GM18520 (cell line): ENCODE measurements at regions not wholly inside any gene's neighbourhood (a gene's known extent, or its start where the extent isn't known, plus 50 kb on each side); places are given as distances from the start of the nearest gene placed in this dataset.

Experiments used
- ATAC-seq: cut with Tn5 transposase; IDR thresholded peaks from one replicate; pipeline ENCODE4 v1.9.1; 2021; ENCODE audit not compliant: unreplicated experiment

DNA sequence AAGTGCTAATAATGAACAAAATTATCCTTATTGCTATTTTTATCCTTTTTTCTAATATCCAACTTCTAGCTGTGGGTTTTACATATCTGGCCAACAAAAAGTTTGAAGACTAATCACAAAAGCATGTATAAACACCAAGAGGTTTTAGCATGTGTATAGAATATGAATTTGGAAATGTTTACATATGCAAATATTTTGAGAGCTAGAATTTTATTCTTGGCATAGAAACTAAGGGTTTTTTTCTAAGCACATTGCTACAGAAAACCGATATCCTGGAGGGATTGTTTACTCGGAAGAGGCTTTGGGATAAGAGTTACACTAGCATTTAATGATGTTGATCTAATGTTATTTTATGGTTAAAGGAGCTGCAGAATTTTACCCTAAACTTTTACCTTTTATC is 392.1 kb downstream of the EFNB2 start:
- no peak for ATAC-seq

DNA sequence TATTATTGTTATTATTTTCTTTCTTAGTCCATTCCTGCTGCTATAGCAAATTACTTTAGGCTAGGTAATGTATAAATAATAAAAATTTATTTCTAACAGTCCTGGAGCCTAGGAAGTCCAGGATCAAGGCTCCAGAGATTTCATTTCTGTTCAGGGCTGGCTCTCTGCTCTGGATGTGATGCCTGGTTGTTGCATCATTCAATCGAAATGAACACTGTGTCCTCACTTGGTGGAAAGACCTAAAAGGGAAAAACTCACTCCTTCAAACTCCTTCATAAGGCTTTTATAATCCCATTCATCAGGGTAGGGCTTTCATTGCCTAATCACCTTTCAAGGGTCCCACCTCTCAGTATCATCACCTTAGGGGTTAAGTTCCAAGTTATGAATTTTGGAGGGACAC is 395.0 kb downstream of the EFNB2 start:
- no peak for ATAC-seq

DNA sequence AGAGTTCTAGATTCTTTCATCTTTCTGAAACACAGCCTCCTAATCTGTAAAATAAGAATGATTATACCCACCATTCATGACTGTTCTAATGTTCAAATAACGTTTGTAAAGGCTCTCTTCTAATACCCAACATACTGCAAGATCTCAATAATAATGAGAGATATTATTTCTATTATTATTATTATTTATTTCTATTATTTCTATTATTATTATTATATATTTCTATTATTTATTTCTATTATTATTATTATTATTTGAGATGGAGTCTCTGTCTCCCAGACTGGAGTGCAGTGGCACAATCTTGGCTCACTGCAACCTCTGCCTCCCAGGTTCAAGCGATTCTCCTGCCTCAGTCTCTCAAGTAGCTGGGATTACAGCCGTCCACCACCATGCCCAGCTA is 395.5 kb downstream of the EFNB2 start:
- no peak for ATAC-seq

DNA sequence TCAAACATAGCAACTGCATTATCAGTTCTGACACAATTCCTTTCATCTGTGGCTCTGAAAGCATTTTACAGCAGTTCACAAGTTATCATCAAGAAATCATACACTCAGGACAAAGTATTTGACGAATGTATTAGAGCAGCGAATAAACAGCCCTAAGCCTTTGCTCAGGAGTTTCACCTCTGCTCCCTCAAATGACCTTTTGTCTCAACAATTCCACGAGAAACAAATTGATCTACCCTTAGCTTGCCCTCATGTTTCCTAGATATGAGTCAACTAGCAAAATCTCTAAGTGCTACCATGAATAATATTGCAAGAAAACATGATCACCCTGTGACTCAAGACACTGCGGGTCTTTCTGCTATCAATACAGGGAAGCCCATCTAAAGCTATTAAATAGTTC is 396.1 kb downstream of the EFNB2 start:
- no peak for ATAC-seq

DNA sequence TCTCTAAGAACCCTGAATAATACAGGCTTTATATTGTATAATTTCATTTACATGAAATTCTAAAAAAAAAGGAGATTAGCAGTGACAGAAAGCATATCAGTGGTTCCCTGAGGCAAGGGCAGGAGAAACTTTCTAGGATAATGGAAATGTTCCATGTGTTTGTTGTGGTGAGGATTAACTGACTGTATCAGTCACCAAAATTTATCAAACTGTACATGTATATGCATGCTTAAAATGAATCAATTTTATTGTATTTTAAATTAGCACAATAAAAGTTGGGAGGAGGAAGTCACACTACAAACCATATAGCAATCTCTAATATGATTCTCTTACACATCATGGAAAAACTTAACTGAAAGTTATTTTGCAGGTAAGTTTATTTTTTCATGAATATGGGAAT is 396.8 kb downstream of the EFNB2 start:
- no peak for ATAC-seq

DNA sequence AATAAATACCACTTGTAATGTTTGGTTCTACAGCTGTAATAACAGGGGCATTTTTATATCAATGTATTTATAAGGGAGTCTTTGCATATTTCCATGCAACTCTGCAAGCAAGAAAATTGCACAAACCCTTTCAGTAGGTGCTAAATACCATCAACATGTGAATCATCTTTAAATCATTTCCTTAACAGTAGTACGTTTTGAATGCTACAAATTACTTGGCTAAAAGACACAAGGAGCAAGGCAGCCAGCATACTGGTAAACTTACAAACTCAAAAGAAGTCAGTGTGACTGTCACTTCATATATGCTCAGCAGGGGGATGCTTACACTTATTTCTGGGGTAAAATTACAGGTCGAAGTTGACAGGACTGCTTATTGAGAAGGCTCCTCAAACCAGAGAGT is 402.4 kb downstream of the EFNB2 start:
- no peak for ATAC-seq

DNA sequence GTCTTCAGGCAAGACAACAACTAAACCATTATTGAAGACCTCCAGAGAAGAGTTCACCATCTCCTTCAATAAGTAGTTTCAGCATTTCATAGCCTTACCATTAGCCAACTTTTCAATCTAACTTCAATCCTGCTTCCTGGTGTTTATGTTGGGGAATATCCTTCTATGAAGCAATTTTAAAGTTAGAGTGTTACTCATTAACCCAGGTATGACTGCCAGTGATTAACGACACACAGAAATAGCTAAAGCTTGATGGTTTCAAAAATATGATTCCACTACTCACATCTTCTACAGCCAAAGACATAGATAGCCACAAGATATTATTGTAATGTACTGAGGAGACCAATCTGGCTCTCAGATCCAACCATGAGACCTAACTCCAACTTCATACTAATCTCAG is 403.2 kb downstream of the EFNB2 start:
- no peak for ATAC-seq

DNA sequence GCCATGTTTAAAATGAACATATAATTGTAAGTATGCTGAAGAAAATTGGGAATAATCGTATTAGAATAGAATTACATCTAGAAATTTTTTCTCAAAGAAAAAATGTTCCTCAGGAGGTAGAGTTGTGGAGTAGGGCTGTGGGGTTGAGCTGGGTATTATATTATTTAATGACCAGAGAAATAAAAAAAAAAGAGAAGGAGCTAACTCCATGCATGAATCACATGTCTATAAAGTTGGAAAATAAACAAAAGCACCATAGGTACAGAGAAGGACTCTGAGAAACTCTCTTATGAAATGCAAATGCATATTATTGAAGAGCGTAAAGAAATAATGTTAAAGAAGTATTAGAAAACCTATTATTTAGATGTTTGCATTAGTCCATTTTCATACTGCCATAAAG is 405.5 kb downstream of the EFNB2 start:
- ATAC-seq: no peak

DNA sequence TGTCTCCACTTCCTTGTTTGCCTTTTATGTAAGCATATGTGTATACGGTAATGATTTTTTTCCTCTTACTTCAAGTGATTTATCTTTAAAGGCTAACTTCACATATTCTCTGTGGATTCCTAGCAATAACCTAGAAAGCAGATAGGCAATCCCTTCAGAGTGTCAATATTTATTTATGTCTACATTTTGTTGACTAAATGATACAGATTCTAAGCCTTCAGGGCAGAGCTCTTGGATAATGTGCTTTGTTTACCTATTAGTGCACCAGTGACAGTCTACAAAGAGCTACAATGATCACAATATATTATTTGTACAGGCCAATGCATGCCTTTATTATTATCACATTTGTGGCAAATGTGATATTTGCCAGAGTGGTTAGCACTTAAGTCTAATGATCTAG is 406.2 kb downstream of the EFNB2 start:
- no peak for ATAC-seq

DNA sequence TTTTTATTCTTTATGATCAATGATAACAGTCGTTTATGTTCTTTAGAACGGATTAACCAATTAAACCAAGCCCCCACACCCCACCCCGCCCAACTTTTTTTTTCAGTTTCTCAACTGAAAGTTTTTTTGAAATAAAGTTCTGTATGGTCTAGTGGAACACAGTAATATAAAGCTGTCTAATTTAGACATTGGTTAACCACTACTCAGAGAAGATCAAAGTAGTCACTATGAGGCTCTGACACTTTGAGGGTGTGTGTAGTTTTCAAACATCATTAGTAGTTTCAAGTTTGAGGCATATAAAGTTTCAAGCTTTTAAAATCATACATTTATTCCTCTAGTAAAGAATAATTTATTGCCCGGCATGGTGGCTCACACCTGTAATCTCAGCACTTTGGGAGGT is 413.2 kb downstream of the EFNB2 start:
- ATAC-seq: no peak

DNA sequence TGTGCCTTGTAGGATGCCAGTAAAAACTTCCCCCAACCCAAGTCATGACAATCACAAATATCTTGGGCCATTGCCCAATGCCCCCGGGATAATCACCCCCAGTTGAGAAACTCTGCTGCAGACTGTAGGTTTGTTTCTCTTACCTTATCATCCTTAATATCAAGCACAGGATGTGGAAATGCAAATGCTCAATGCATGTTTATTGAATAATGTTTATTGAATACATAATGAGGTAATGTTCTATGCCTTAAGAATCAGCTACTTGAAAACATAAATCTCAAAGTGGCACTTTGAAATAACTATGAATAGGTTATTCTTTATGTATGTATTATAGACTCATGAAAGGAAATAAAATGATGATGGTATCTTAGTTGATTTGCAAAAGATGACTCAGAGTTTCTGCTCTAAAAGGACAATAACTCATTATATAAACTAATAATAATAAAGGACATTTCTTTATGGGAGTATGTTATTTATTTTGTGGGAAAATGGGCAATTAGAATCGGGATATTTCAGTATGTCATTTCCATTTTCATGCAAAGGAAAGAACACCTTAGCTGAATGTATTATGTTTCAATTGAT is 414.2 kb downstream of the EFNB2 start:
- no peak for ATAC-seq

DNA sequence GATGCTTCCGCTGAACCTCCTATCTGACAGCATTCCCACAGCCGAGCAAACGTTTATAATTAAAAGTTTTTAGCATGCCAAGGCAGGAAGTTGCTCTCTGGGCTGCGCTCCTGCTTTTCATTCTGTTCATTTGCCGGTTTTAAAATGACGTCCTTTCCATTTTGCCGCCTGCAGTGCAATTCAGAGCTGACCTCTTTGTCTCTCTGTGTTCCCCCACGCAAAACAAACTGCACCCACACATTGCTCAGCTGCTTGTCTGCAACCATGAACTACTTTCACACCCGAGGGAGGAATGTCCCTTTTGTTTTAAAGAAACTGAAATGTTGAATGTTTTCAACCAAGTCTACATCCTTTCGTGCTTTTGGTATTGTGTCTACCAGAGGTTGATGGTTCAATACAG is 416.5 kb downstream of the EFNB2 start:
- no peak for ATAC-seq

DNA sequence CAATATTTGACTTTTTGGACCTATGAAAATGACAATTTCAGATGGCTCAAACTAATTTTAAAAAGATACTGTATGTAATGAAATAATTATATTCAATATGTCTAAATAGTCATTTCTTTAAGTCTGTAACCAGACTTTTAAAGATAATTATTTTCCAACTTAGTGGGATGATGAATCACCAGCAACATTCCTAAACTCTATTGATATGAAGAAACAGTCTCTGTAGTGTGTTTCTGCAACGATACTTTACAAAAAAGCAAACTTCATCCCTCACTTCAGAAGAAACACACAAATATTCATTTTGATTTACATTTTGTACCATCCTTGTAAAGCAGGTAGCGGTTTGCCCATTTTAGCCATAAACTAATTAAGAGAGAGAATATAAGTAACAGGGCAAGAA is 417.4 kb downstream of the EFNB2 start:
- ATAC-seq: no peak

DNA sequence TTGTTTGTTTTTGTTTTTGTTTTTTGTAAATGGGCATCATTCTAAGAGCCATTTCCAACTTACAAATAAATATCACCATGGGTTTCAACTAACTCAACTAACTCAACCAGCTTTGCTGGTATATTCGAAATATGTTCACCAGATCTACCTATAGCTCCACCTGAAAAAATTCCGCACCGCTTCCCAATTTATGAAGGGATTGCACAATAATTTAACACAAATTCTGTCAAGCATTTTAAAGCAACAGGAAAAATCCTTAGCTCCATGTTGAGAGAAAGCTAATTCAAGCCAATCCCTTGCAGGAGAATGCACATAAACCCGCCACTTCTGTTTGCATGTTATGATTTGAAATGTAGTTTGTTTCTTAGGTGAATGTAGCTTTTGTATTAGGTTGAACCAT is 417.8 kb downstream of the EFNB2 start:
- no peak for ATAC-seq

DNA sequence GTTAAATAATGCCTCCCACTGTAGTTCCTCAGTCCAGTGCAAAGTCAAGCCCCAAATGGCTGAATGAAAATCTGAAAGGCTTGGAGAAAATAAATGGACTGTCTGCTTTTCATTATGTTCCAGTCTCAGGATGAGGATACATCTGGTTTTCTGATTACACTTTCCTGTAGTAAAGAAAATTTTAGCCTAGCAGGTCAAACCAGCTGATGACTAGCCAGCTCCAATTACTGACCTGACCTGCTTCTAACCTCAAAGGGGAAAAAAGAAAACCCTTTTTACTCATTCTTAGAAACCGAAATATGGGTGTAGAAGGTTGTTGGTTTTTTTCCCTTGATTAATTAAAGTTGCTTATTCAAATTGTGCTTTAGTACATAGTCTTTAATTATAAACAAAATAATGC is 418.4 kb downstream of the EFNB2 start:
- no peak for ATAC-seq

DNA sequence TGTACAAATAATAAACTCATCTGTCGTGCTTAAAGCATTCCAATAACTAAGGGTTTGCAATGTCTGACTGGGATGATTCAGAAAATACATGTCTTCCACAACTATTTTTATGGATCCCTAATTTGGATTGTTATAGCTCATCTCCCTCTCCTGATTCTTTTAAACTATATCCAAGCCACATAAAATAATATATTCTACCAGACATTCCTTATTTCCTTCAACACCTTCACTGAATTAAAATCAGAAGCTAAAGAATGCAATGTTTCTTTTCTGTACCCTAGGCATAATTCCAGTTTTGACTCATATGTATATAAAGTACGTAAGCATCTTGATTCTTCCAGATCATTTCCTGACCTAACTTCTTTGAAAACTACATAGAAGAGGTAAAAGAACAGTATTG is 420.4 kb downstream of the EFNB2 start:
- ATAC-seq: no peak

DNA sequence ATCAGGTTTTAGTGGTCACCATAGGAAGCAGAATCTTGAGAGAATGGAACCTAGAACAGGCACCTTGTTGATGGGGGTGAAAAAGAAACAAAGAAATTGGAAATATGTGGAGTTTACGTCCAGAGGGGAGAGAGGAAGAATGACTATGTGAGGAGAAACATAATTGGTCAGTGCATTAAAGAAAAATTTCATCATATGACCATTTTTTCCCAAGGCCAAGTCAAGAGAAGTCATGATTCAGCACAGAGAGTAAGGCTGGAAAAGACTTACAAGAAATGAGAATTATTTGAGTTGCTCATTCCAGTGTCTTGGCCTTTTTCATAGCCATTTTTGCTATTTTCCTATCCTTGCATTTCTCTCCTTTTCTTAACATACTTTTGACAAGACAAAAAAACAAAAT is 421.7 kb downstream of the EFNB2 start:
- ATAC-seq: no peak

DNA sequence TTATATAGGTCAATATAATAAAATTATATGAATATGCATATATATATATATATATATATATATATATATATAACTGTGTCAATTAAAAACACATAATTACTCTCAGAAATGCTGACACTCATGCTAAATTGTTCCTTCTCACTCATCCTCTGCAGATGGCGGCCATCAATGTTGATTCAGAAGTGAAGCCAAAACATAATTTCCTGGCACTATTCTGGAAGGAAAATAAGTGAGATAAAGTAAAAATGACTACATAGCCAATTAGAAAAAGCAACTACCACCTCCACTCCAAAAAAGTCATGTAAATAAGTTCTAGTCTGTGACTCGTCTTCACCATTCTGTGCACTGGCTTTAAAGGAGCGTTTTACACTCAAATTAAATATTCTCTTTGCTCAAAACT is 423.3 kb downstream of the EFNB2 start:
- no peak for ATAC-seq

DNA sequence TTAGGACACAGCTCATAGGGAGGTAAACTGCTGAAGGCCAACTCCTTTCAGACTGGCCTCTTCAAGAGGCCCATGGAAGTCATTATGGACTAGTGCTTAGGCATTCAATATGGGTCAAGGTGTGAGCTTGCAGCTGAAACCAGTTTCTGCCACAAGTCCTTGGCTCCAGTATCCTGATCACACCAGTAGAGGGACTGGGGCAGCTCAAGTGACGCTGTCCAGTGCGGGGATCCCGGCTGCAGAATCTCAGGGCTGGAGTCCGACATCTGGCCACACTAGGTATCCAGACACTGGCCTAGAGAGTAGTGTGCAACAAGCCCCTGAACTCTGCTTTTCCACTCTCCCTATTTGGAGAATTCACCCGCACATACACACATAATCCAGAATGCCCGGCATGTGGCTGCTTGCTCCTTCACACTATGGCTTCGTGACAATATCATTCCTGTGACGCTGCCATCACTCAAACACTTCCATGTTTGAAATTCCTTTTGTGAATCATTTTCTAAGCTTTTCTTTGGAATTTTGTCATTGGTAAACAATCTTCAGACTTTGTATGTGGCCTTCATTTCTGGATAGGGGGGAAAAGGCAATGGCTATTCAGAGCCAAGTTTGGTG is 425.1 kb downstream of the EFNB2 start:
- no peak for ATAC-seq

DNA sequence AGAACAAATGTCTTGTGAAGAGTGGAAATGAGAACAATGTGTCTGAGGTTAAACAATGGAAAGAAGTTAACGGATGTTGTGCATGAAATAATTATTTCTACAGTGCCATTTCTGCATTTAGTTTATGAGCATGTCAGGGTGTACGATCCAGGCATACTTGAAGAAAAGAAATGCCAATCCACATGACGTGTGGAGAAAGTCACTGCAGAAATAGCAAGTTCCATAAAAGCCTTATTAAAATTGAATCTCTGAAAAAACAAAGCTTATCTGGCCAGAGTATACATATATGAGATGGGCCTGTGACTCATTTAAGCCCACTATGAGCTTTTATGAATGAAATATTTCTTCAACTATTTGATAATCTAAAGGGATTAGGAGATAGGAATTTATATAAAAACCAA is 426.1 kb downstream of the EFNB2 start:
- no peak for ATAC-seq

DNA sequence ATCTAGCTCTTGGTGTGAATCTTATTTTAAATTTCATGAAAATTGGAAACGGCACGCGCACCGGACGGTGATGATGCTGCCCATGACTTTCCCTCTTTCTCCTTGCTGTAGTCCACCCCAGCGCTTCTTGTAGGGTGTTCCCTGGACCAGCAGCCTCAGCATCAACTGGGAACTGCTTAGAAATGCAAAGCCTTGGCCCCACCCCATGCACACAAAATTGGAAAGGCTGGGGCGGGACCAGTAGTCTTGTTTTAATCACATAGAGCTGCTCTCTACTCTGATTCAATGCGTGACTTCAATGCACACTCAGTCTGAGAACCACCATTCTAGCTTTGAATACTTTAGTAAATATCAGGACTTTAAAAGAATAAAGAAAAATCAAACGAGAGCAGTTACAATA is 427.1 kb downstream of the EFNB2 start:
- no peak for ATAC-seq

DNA sequence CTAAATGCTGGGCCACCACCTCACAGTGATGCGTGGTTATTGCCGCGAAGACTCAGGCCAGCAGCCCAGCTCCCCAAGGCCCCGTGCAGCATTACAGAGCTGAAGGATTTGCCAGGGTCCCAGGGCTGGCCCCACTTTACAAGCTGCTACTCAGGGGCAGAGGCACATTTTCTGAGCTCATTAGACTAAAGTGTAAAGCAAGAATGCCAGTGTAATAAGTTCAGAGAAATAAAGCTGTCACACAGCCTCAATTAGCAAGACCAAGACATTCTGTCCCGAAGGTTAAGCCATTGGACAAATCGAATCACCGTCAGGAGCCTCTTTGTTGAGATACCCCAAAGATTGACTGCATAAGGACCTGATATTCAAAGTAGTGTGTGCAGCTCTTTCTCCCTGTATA is 428.4 kb downstream of the EFNB2 start:
- no peak for ATAC-seq

DNA sequence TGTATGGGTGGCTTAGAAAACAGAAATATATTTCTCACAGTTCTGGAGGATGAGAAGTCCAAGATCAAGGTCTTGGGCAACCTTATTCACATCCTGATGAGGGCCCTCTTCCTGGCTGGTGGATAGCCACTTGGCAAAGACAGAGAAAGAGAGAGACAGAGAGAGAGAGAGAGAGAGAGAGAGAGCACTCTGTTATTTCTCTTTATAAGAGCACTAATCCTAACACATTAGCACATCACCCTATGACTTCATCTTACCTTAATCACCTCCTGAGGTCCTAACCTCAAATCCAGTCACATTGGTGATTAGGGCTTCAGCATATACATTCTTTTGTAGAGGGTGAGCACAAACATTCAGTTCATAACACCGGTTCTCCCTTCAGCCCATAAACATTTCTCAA is 430.3 kb downstream of the EFNB2 start:
- no peak for ATAC-seq
